Peyer's patch (tissue), 4 donors: ENCODE measurements at regions not wholly inside any gene's neighbourhood (a gene's known extent, or its start where the extent isn't known, plus 50 kb on each side); places are given as distances from the start of the nearest gene placed in this dataset.

Experiments used
- POLR2A ChIP-seq, 2 donors: fragments of 450-650 bp; IDR thresholded peaks; one replicate each; pipeline ENCODE4 v1.5.1; 2017; ENCODE audit warnings: antibody characterized with exemption in 2 of 2, mild to moderate bottlenecking in 2 of 2, moderate library complexity in 2 of 2
- TF ChIP-seq, protein P1 (sequence below), 6 experiments: fragments of 450-650 bp in 4 of 6; fragments of 200-600 bp in 2 of 6; sonication (generic) in 1 of 6; IDR thresholded peaks; one replicate each; pipeline ENCODE4 v1.5.1; 2017 to 2019; ENCODE audit warnings: antibody characterized with exemption in 6 of 6, mild to moderate bottlenecking in 3 of 6, moderate library complexity in 1 of 6

- TF ChIP-seq, protein P1, sequence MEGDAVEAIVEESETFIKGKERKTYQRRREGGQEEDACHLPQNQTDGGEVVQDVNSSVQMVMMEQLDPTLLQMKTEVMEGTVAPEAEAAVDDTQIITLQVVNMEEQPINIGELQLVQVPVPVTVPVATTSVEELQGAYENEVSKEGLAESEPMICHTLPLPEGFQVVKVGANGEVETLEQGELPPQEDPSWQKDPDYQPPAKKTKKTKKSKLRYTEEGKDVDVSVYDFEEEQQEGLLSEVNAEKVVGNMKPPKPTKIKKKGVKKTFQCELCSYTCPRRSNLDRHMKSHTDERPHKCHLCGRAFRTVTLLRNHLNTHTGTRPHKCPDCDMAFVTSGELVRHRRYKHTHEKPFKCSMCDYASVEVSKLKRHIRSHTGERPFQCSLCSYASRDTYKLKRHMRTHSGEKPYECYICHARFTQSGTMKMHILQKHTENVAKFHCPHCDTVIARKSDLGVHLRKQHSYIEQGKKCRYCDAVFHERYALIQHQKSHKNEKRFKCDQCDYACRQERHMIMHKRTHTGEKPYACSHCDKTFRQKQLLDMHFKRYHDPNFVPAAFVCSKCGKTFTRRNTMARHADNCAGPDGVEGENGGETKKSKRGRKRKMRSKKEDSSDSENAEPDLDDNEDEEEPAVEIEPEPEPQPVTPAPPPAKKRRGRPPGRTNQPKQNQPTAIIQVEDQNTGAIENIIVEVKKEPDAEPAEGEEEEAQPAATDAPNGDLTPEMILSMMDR (IDR thresholded peaks at IDR 0.05), result no peak
- TF ChIP-seq POLR2A (IDR thresholded peaks at IDR 0.05), result no peak
Measured at GRCh38 chr10:53579773-53580172, 807.2 kb upstream of the MBL2 start.
